Activated CD8-positive, alpha-beta T cell treated with anti-CD3 and anti-CD28 coated beads for 36 hours (primary cell): ENCODE measurements at regions not wholly inside any gene's neighbourhood (a gene's known extent, or its start where the extent isn't known, plus 50 kb on each side); places are given as distances from the start of the nearest gene placed in this dataset.

Experiments used
- ATAC-seq: fragments of 200-7000 bp; cut with Tn5 transposase; one replicate; pipeline ENCODE4 v1.10.0; 2021; ENCODE audit warnings: mild to moderate bottlenecking, moderate library complexity
- CTCF ChIA-PET: fragments of 350-600 bp; sonication (Branson Sonifier 250); formaldehyde crosslinking; loops from one replicate; lab custom pipeline; 2021; ENCODE audit warnings: antibody characterized with exemption; lab: Charles Lee
- POLR2A ChIA-PET: fragments of 350-600 bp; sonication (Branson Sonifier 250); formaldehyde crosslinking; loops from one replicate; lab custom pipeline; 2021; ENCODE audit warnings: antibody characterized with exemption; lab: Charles Lee
- DNase-seq: peaks from one replicate; pipeline ENCODE4 v3.0.0-alpha.2; 2020
- H3K27ac Mint-ChIP-seq: one replicate; pipeline ENCODE4 v1.8.0; 2021; ENCODE audit warnings: mild to moderate bottlenecking, mixed read lengths
- H3K27me3 Mint-ChIP-seq: one replicate; pipeline ENCODE4 v1.8.0; 2021; ENCODE audit warnings: mixed read lengths
- H3K36me3 Mint-ChIP-seq: one replicate; pipeline ENCODE4 v1.8.0; 2021; ENCODE audit warnings: low read depth, mixed read lengths
- H3K4me1 Mint-ChIP-seq: one replicate; pipeline ENCODE4 v1.8.0; 2021; ENCODE audit warnings: low read depth, mixed read lengths
- H3K4me3 Mint-ChIP-seq: one replicate; pipeline ENCODE4 v1.8.0; 2021; ENCODE audit warnings: mild to moderate bottlenecking, moderate library complexity, mixed read lengths
- H3K9me3 Mint-ChIP-seq: one replicate; pipeline ENCODE4 v1.8.0; 2021; ENCODE audit warnings: mixed read lengths
- CTCF ChIP-seq: fragments of 200-600 bp; IDR thresholded peaks from one replicate; pipeline ENCODE4 v1.8.0; 2022; ENCODE audit warnings: antibody characterized with exemption, mild to moderate bottlenecking
- intact Hi-C: fragments of 100-400 bp; cut with micrococcal nuclease; formaldehyde crosslinking; loops from one replicate; pipeline ENCODE4 v1.10.0; 2022

- ATAC-seq (no peak), DNase-seq (no peak)
- H3K4me1 Mint-ChIP-seq, result no peaks in the 10 kb centered on the region
- ChIA-PET CTCF (no interaction called here), POLR2A (no interaction called here)
- H3K36me3 Mint-ChIP-seq, result no peaks in the 10 kb centered on the region
- TF ChIP-seq CTCF, result no peak
- intact Hi-C loops, result no loop called here
- peaks cover 2% of the 10 kb centered on the region for H3K27me3 Mint-ChIP-seq
- no peak overlapping the region for H3K4me3 Mint-ChIP-seq
- H3K27ac Mint-ChIP-seq, result no peak overlapping the region
- no peaks in the 10 kb centered on the region for H3K9me3 Mint-ChIP-seq
Observed at GRCh38 chr9:86541014-86541570, 186.9 kb upstream of the TUT7 start.

- no peak overlapping the region for H3K27ac Mint-ChIP-seq
- H3K27me3 Mint-ChIP-seq, result peaks cover 6% of the 10 kb centered on the region
- no peaks in the 10 kb centered on the region for H3K9me3 Mint-ChIP-seq
- intact Hi-C loops, result no loop called here
- DNase-seq (no peak), ATAC-seq (no peak)
- POLR2A ChIA-PET, result no interaction called here
- no peaks in the 10 kb centered on the region for H3K36me3 Mint-ChIP-seq
- no peak overlapping the region for H3K4me3 Mint-ChIP-seq
- CTCF ChIA-PET, result no interaction called here
- no peaks in the 10 kb centered on the region for H3K4me1 Mint-ChIP-seq
- TF ChIP-seq CTCF, result no peak
Observed at GRCh38 chr9:86535406-86535915, 181.3 kb upstream of the TUT7 start.

GRCh38 chr9:86534572-86535258 is 180.5 kb upstream of the TUT7 start:
- no peaks in the 10 kb centered on the region for H3K36me3 Mint-ChIP-seq
- ChIA-PET CTCF (no interaction called here), POLR2A (no interaction called here)
- no peak overlapping the region for H3K27ac Mint-ChIP-seq
- H3K27me3 Mint-ChIP-seq, result peaks cover 6% of the 10 kb centered on the region
- H3K4me1 Mint-ChIP-seq, result no peaks in the 10 kb centered on the region
- no peak for DNase-seq
- no peak for TF ChIP-seq CTCF
- intact Hi-C loops, result no loop called here
- no peak overlapping the region for H3K4me3 Mint-ChIP-seq
- ATAC-seq, result no peak
- no peaks in the 10 kb centered on the region for H3K9me3 Mint-ChIP-seq

GRCh38 chr9:86531971-86532640 is 177.9 kb upstream of the TUT7 start:
- CTCF ChIA-PET, result no interaction called here
- Mint-ChIP-seq H3K9me3 (no peaks in the 10 kb centered on the region), H3K27me3 (peaks cover 7% of the 10 kb centered on the region), H3K27ac (no peak overlapping the region), H3K4me1 (no peaks in the 10 kb centered on the region), H3K4me3 (no peak overlapping the region), H3K36me3 (no peaks in the 10 kb centered on the region)
- POLR2A ChIA-PET, result interaction anchor here (0.6 kb wide), 1 partner anchor 366 kb away, joined by 3 read pairs; no protein-coding TSS in a partner anchor
- no peak for TF ChIP-seq CTCF
- intact Hi-C loops, result no loop called here
- DNase-seq (no peak), ATAC-seq (no peak)
